ENCODE measurements at regions not wholly inside any gene's neighbourhood (a gene's known extent, or its start where the extent isn't known, plus 50 kb on each side); places are given as distances from the start of the nearest gene placed in this dataset.
"Not testable (repeated sequence)": the region's sequence is repeated elsewhere in the genome, so short reads cannot be mapped to it uniquely, and the experiment has no call there.

- TF ChIP-seq, protein P1, sequence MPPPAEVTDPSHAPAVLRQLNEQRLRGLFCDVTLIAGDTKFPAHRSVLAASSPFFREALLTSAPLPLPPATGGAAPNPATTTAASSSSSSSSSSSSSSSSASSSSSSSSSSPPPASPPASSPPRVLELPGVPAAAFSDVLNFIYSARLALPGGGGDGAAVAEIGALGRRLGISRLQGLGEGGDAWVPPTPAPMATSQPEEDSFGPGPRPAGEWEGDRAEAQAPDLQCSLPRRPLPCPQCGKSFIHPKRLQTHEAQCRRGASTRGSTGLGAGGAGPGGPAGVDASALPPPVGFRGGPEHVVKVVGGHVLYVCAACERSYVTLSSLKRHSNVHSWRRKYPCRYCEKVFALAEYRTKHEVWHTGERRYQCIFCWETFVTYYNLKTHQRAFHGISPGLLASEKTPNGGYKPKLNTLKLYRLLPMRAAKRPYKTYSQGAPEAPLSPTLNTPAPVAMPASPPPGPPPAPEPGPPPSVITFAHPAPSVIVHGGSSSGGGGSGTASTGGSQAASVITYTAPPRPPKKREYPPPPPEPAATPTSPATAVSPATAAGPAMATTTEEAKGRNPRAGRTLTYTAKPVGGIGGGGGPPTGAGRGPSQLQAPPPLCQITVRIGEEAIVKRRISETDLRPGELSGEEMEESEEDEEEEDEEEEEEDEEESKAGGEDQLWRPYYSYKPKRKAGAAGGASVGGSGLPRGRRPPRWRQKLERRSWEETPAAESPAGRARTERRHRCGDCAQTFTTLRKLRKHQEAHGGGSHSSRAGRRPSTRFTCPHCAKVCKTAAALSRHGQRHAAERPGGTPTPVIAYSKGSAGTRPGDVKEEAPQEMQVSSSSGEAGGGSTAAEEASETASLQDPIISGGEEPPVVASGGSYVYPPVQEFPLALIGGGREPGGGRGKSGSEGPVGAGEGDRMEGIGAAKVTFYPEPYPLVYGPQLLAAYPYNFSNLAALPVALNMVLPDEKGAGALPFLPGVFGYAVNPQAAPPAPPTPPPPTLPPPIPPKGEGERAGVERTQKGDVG (CRISPR knock-in tag; IDR thresholded peaks at IDR 0.05), result no peak
- TF ChIP-seq SKIL (IDR thresholded peaks at IDR 0.05; ENCODE audit: low read depth, poor library complexity, severe bottlenecking) (no peak), BCL11A (IDR thresholded peaks at IDR 0.05; ENCODE audit: low read depth, low read length) (no peak), ZNF217 (IDR thresholded peaks at IDR 0.05) (no peak), HCFC1 (IDR thresholded peaks at IDR 0.05; ENCODE audit: low read length) (no peak)
These were observed 1438.5 kb upstream of the CELF2 start (continued) for GRCh38 chr10:9579110-9579705.

DNA sequence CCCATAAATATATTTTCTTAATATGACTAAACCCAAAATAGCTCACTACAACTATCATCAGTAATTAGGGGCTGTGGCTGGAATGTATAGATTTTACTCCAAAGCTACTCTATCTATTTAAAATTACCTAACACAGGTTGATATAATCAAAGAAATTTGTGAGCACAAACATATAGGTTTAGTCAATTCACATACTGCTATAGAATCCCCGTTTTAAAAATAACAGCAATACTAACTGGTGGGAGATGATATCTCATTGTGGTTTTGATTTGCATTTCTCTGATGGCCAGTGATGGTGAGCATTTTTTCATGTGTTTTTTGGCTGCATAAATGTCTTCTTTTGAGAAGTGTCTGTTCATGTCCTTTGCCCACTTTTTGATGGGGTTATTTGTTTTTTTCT is 1434.9 kb upstream of the CELF2 start:
- ATAC-seq, POLR2A ChIA-PET: not testable (repeated sequence)

More for the DNA sequence above, 1434.9 kb upstream of the CELF2 start:
- 0% methylated on average over 1 of the region's 1 CpG for WGBS (ENCODE audit: insufficient coverage, insufficient replicate concordance, low lambda C conversion rate, missing lambda C conversion rate)
- H4K20me1 ChIP-seq (ENCODE audit: control insufficient read depth, insufficient read depth); CTCF ChIA-PET; in situ Hi-C loops (cut with MboI); H2AFZ ChIP-seq (ENCODE audit: control insufficient read depth, low read depth, low read length); H3K36me3 ChIP-seq (ENCODE audit: control insufficient read depth in 2 of 2, insufficient read depth in 2 of 2, low read length in 1 of 2); DNase-seq (ENCODE audit: low read depth, low spot score); RAD21 ChIA-PET (ENCODE audit: unreplicated experiment); intact Hi-C loops (cut with micrococcal nuclease; ENCODE audit: unreplicated experiment); H3K9me3 ChIP-seq (replicated peaks; ENCODE audit: control insufficient read depth, insufficient read depth, low read length); H3K4me2 ChIP-seq (ENCODE audit: control insufficient read depth, insufficient read depth); BruUV-seq (replicated peaks); H3K27me3 ChIP-seq (replicated peaks in 1 of 2; ENCODE audit: control insufficient read depth in 2 of 2, insufficient read depth in 2 of 2, low read length in 1 of 2); H3K9ac ChIP-seq (ENCODE audit: control insufficient read depth, insufficient read depth, low read length); H3K4me1 ChIP-seq (ENCODE audit: control insufficient read depth, insufficient read depth, low read length); FAIRE-seq; H3K79me2 ChIP-seq (ENCODE audit: control insufficient read depth, insufficient read depth, low read length); H3K4me3 ChIP-seq; H3K27ac ChIP-seq (ENCODE audit: control insufficient read depth, insufficient read depth): not testable (repeated sequence)
- SMC1A ChIA-PET (ENCODE audit: uncharacterized antibody, unreplicated experiment), result interaction anchor here (1.0 kb wide), 1 partner anchor 10 kb away, joined by 3 read pairs; no protein-coding TSS in a partner anchor
